HG02610 (cell line): ENCODE measurements at regions not wholly inside any gene's neighbourhood (a gene's known extent, or its start where the extent isn't known, plus 50 kb on each side); places are given as distances from the start of the nearest gene placed in this dataset.
A peak's percentile ranks its signal among the peaks of the same experiment; 100 is the strongest.

ENCODE experiments used
- ATAC-seq: cut with Tn5 transposase; IDR thresholded peaks from one replicate; pipeline ENCODE4 v1.9.1; 2021; ENCODE audit warnings: mild to moderate bottlenecking, moderate library complexity; ENCODE audit not compliant: unreplicated experiment

GRCh38 chr1:227451057-227451456, 112.3 kb upstream of the ZNF678 start:
- ATAC-seq: no peak

GRCh38 chr1:227450489-227450888, 112.9 kb upstream of the ZNF678 start:
- no peak for ATAC-seq

- no peak for ATAC-seq
Observed at GRCh38 chr1:227449741-227450441, 113.5 kb upstream of the ZNF678 start.

GRCh38 chr1:227449051-227449450, 114.3 kb upstream of the ZNF678 start:
- peak; percentile 59 for ATAC-seq

- ATAC-seq: no peak
Observed at GRCh38 chr1:227447531-227447990, 115.8 kb upstream of the ZNF678 start.

GRCh38 chr1:227445746-227446145, 117.6 kb upstream of the ZNF678 start:
- ATAC-seq: no peak

GRCh38 chr1:227445092-227445674, 118.2 kb upstream of the ZNF678 start:
- no peak for ATAC-seq

GRCh38 chr1:227440182-227440581, 121.9 kb upstream of the CDC42BPA start:
- ATAC-seq: no peak

GRCh38 chr1:227437495-227438008, 119.3 kb upstream of the CDC42BPA start:
- ATAC-seq: no peak

- ATAC-seq: no peak
Observed at GRCh38 chr1:227434808-227435444, 116.6 kb upstream of the CDC42BPA start.

- no peak for ATAC-seq
Observed at GRCh38 chr1:227433663-227434341, 115.5 kb upstream of the CDC42BPA start.

GRCh38 chr1:227432981-227433380, 114.7 kb upstream of the CDC42BPA start:
- no peak for ATAC-seq

- ATAC-seq: no peak
Observed at GRCh38 chr1:227432181-227432535, 113.9 kb upstream of the CDC42BPA start.

- ATAC-seq: no peak
Observed at GRCh38 chr1:227429447-227430359, 111.4 kb upstream of the CDC42BPA start.

GRCh38 chr1:227428803-227429202, 110.5 kb upstream of the CDC42BPA start:
- ATAC-seq: no peak

- no peak for ATAC-seq
Observed at GRCh38 chr1:227427411-227427810, 109.1 kb upstream of the CDC42BPA start.

- ATAC-seq: no peak
Observed at GRCh38 chr1:227424953-227425352, 106.7 kb upstream of the CDC42BPA start.

GRCh38 chr1:227424159-227424680, 105.9 kb upstream of the CDC42BPA start:
- no peak for ATAC-seq

- no peak for ATAC-seq
Observed at GRCh38 chr1:227422581-227422980, 104.3 kb upstream of the CDC42BPA start.

- no peak for ATAC-seq
Observed at GRCh38 chr1:227420147-227420546, 101.9 kb upstream of the CDC42BPA start.
